Skeletal muscle satellite cell (primary cell): ENCODE measurements at regions not wholly inside any gene's neighbourhood (a gene's known extent, or its start where the extent isn't known, plus 50 kb on each side); places are given as distances from the start of the nearest gene placed in this dataset.

ENCODE experiments used
- H3K27me3 ChIP-seq: 2 replicates; pipeline ENCODE4 v1.7.0; 2013; ENCODE audit warnings: low read length; ENCODE audit not compliant: control insufficient read depth, insufficient read depth
- H3K36me3 ChIP-seq: 2 replicates; pipeline ENCODE4 v1.7.0; 2013; ENCODE audit warnings: mild to moderate bottlenecking, control low read depth, low read length; ENCODE audit not compliant: insufficient read depth
- H3K4me1 ChIP-seq: 2 replicates; pipeline ENCODE4 v1.7.0; 2013; ENCODE audit warnings: low read length; ENCODE audit not compliant: control insufficient read depth, insufficient read depth
- H3K4me2 ChIP-seq: 2 replicates; pipeline ENCODE4 v1.7.0; 2013; ENCODE audit warnings: mild to moderate bottlenecking, low read length
- H3K4me3 ChIP-seq: 2 replicates; pipeline ENCODE4 v1.7.0; 2013; ENCODE audit warnings: low read length
- H3K9ac ChIP-seq: 2 replicates; pipeline ENCODE4 v1.7.0; 2013; ENCODE audit warnings: mild to moderate bottlenecking, low read depth, low read length, moderate library complexity
- H3K9me3 ChIP-seq: replicated peaks from 2 replicates; pipeline ENCODE4 v1.7.0; 2013; ENCODE audit warnings: mild to moderate bottlenecking, control low read depth, low read length

DNA sequence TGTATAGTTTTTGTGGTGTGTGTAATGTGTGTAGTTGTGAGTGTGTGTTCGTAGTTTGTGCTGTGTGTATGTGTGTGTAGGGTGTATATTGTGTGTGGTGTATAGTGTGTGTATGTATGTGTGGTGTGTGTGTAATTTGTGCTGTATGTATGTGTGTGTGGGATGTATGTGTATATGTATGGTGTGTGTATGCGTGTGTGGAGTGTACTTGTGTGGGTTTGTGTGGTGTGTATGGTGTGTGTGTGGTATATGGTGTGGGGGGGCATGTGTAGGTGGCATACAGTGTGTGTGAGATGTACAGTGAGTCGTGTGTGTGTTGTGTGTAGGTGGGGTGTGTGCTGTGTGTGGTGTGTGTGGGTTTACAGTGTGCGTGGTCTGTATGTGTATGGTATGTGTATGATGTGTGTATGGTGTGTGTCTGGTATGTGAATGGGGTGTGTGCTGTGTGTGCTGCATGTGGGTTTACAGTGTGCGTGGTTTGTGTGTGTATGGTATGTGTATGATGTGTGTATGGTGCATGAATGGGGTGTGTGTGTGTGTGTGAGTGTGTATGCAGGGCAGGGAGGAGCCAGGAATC, 125.2 kb downstream of the GADD45G start:
- H3K36me3 ChIP-seq, result no peaks in the 10 kb centered on the region

DNA sequence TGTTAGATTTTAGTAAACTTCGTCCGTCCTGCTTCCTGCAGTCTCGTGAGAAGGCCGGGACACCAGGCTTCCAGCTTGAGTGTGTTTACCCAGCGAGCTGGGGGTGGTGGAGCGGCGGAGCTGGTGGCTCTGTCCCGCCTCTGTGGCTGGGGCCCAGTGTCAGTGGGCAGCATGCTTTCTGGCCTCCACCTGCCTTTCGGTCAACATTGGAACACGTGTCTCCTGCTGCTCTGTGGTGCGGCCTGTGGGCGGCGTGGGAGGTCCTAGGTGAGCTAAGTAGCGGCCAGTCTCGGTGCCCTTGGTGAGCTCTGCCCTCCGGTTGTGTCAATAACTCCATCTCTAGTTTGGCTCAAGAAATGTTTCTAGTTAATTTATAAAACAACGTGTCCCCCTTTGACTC, 125.9 kb downstream of the GADD45G start:
- Histone ChIP-seq H3K9ac (no peak overlapping the region), H3K4me3 (no peak overlapping the region), H3K36me3 (no peaks in the 10 kb centered on the region), H3K9me3 (no peaks in the 10 kb centered on the region), H3K4me2 (no peak overlapping the region), H3K27me3 (peaks cover 5% of the 10 kb centered on the region), H3K4me1 (no peaks in the 10 kb centered on the region)

More for the DNA sequence above, 125.2 kb downstream of the GADD45G start:
- Histone ChIP-seq H3K9me3 (no peaks in the 10 kb centered on the region), H3K4me2 (no peak overlapping the region), H3K27me3 (peaks cover 5% of the 10 kb centered on the region), H3K4me3 (no peak overlapping the region), H3K4me1 (no peaks in the 10 kb centered on the region), H3K9ac (no peak overlapping the region)

DNA sequence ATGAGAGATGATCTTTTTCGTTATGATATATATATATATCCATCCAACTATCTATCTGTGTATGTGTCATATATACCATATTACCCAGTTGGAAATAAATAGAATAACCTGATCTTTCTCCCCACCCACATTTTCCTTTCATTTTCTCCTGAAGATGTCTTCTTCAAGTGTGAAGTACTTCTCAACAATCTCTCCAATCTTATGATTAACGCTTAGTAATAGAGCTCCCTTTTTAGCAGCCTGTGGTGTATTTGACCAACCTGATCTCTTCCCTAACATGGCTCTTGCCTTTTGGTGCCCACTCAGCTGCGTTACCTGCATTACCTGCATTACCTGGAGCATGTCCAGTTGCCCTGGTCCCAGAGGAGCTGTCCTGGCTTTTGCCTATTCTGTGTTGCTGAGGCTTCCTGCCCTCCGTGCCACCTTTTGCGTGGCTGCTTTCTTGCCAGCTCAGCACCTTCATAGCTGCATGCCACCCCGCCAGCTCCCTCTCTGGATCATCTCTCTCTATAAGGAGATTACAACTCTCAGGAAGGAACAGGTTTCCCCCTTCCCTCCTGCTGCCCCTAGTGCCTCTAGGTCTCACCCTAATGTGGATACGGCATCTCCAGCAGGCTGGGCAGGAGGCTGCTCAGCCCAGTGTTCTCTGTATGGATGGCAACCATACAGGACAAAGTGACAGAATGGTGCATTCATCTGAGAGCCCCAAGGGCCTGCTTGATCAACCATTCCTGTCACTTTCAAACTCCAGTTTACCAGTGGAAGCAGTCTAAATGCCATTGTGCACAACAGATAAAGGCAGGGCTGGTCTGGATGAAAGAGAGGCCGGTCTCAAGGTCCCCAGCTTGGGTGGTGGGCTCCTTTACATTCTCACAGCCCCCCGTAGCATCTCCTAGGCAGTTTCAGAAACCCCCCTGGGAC, 126.7 kb downstream of the GADD45G start:
- Histone ChIP-seq H3K36me3 (no peaks in the 10 kb centered on the region), H3K4me2 (no peak overlapping the region), H3K9ac (no peak overlapping the region), H3K4me1 (no peaks in the 10 kb centered on the region), H3K4me3 (no peak overlapping the region), H3K9me3 (no peaks in the 10 kb centered on the region), H3K27me3 (peaks cover 5% of the 10 kb centered on the region)

DNA sequence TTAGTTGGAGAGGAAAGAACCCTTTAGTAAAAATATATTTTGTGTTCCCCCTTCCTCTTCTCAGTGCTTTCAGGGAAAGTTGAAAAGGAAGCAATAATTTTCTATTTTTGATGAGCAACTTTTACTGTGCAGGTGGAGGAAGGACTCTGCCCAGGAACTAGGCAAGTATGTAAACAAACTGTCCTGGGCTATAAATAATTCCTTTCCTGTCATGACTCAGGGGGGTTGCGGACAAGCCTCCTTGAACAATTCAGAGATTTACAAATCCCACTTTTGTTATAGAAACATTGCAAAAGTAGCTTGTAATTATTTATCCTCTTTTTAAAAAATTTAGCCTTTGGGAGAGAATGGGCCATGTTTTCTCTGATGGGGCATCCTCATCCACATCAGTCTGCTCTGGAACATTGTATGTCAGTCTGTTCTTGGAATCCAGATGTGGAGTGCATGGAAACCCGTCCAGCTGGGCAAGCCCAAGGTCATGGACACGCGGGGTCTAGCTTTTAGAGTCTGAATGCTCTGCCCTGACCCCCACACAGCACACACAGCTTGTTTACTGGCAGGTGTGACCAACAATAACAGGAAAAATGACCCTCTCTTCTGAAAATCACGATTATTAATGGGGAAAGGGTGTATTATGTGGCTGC, 127.6 kb downstream of the GADD45G start:
- no peaks in the 10 kb centered on the region for H3K9me3 ChIP-seq

DNA sequence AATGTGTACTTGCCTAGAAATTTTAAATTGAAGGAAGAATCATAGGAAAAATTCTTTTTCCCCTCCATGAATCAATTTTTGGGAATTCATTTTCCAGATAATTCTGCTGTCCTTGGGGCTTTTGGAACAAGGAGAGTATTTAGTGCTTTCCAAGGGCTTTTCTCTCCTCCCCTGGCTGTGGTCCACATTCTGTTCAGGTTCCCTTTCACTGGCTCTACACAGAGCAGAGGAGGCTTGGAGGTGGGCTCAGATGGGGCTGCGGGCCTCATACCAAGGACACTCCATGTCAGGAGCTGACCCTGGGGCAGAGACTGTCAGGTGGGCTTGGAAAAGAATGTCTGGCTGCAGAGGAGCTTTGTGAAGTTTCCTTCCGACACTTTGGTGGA, 128.1 kb downstream of the GADD45G start:
- Histone ChIP-seq H3K4me3 (no peak overlapping the region), H3K27me3 (peaks cover 5% of the 10 kb centered on the region), H3K9me3 (no peaks in the 10 kb centered on the region), H3K36me3 (no peaks in the 10 kb centered on the region), H3K4me1 (no peaks in the 10 kb centered on the region), H3K4me2 (no peak overlapping the region), H3K9ac (no peak overlapping the region)

More for the DNA sequence above, 127.6 kb downstream of the GADD45G start:
- no peak overlapping the region for H3K4me3 ChIP-seq
- no peak overlapping the region for H3K9ac ChIP-seq
- peaks cover 5% of the 10 kb centered on the region for H3K27me3 ChIP-seq
- H3K4me1 ChIP-seq, result no peaks in the 10 kb centered on the region
- no peaks in the 10 kb centered on the region for H3K36me3 ChIP-seq
- H3K4me2 ChIP-seq, result no peak overlapping the region

DNA sequence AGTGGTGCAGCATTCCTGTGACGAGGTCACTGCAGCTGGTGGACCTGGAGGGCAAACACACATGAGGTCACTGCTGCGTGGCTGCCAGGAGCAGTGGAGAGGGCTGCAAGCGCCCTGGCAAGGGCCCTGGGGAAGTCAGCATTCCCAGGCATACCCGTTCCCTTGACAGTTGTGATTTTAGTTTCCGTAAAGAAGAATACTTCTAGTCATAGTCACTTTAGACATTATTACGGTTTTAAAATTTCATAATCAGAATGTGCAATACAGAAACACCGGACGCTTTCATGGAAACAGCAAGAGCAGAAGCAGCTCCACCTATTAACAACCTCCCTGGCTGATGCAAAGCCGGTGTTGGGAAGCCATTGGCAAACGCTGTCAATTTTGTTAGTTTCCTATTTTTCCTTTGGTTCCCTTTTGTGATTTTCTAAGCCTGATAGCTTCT, 129.8 kb downstream of the GADD45G start:
- Histone ChIP-seq H3K36me3 (no peaks in the 10 kb centered on the region), H3K9ac (no peak overlapping the region), H3K4me2 (no peak overlapping the region), H3K9me3 (no peaks in the 10 kb centered on the region), H3K27me3 (peaks cover 5% of the 10 kb centered on the region), H3K4me1 (no peaks in the 10 kb centered on the region), H3K4me3 (no peak overlapping the region)

DNA sequence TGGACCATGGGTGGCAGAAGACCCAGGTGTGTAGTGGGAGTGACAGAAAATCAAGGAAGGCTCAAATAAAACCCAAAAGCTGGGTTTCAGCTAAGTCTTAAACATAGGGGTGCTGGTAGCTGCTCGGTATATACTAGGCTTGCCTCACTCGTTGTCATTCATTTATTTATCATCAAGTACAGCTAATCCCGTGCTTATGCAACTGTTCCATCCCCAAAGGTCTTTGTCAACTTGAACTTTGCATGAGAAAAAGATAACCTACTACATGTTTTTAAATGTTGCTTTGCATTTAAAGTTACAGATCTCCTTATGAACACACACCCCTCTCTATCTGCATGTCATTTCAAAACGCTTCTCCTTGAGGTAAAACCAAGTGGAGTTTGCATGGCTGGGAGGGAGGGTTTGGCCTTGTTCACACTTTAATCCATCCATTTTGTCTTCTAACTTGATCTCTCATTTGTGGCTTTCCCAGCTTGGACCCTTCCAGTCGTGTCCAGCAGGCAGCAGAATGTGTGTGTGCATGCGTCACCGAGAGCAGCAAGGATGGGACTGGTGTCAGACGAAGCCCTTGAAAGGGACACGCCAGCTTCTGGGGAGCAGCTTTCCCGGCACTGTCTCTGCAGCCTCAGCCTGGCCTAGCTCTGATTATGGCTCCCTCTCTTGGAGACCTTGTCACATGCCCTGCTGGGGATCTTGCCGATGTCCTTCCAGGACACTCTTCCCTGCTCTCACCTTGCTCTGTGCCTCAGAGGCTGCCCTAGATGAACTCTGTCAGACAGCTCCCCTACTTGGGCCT, 133.5 kb downstream of the GADD45G start:
- no peaks in the 10 kb centered on the region for H3K4me1 ChIP-seq

DNA sequence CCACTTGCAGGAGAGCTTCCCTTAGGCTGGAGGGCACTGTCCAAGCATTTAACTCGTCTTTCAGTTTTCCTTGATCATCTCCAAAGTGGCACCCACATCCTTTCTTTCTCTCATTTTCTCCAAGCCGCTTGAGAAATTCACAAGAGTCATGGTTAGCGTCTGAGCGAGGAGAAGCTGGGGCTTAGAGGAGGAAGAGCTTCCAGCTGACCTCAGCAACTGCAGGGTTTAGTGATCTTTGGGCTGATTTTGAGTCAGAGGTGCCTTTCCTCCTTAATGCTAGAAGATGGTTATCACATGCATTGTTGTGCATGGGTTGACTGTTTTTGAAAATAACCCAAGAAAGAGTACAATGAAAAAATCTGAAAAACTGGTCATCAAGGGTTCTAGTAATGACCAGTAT, 134.7 kb downstream of the GADD45G start:
- Histone ChIP-seq H3K9me3 (peaks cover 2% of the 10 kb centered on the region), H3K9ac (no peak overlapping the region), H3K27me3 (peaks cover 2% of the 10 kb centered on the region), H3K4me1 (no peaks in the 10 kb centered on the region), H3K4me3 (no peak overlapping the region), H3K4me2 (no peak overlapping the region), H3K36me3 (no peaks in the 10 kb centered on the region)

More for the DNA sequence above, 133.5 kb downstream of the GADD45G start:
- Histone ChIP-seq H3K36me3 (no peaks in the 10 kb centered on the region), H3K9ac (no peak overlapping the region), H3K9me3 (no peaks in the 10 kb centered on the region), H3K4me3 (no peak overlapping the region), H3K27me3 (peaks cover 5% of the 10 kb centered on the region), H3K4me2 (no peak overlapping the region)

DNA sequence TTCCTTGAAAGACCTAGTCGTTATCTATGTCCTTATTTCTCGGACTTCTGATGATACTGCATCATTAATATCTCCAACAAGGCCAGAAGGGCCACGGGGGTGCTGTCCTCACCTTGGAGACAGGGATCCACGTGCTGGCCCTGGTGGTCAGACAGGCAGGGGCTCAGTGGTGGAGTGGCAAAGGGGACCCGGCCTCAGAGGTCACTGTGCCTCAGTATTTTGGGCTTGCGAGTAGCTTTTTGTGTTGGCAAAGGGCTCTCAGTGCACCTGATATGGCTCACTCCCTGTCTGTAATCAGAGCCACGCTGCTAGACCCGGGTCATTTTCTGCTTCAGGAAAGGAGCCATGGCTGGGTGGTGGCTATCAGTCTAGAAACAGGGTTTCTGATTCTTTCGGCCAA, 135.1 kb downstream of the GADD45G start:
- Histone ChIP-seq H3K9me3 (peaks cover 3% of the 10 kb centered on the region), H3K36me3 (no peaks in the 10 kb centered on the region), H3K9ac (no peak overlapping the region), H3K4me3 (no peak overlapping the region), H3K27me3 (no peaks in the 10 kb centered on the region), H3K4me1 (no peaks in the 10 kb centered on the region), H3K4me2 (no peak overlapping the region)

DNA sequence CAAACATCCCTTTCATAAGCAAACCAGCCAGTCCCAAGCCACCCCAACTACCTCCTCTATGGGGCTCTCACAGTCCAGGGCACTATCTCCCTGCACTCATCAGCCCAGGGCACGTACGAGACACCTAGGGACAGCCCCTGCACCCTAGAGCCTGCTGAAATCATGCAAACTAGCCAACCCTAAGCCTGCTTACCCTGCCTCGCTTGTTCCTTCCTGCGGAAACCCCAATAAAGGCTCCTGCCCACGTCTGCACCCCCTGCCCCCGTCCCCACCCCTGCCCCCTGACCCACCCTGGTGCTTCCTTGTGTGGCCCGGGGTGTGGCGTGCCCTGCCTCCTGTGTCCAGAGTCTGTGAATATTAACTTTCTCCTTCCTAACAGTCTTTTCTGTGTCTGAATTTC, 135.9 kb downstream of the GADD45G start:
- Histone ChIP-seq H3K4me1 (no peaks in the 10 kb centered on the region), H3K36me3 (no peaks in the 10 kb centered on the region), H3K4me3 (no peak overlapping the region), H3K9ac (no peak overlapping the region), H3K4me2 (no peak overlapping the region), H3K27me3 (no peaks in the 10 kb centered on the region), H3K9me3 (peaks cover 3% of the 10 kb centered on the region)

DNA sequence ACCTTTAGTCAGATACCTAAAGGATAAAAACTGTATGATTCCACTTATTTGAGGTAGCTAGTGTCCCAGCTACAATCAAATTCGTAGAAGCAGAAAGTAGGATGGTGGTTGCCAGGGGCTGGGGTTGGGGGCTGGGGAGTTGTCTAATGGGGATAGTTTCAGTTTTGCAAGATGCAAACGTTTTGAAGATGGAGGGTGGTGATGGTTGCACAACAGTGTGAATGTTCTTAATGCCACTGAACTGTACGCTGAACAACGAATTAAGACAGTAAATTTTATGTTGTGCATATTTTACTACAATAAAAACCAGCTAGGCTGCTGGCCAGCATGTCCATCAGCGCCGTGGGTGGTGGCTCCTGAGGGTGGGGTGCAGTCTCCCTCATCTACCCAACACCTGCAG, 137.8 kb downstream of the GADD45G start:
- H3K27me3 ChIP-seq, result no peaks in the 10 kb centered on the region
- H3K4me2 ChIP-seq, result no peak overlapping the region
- H3K4me1 ChIP-seq, result no peaks in the 10 kb centered on the region
- no peaks in the 10 kb centered on the region for H3K36me3 ChIP-seq
- no peak overlapping the region for H3K9ac ChIP-seq
- peaks cover 3% of the 10 kb centered on the region for H3K9me3 ChIP-seq
- H3K4me3 ChIP-seq, result no peak overlapping the region
